ENCODE measurements at regions not wholly inside any gene's neighbourhood (a gene's known extent, or its start where the extent isn't known, plus 50 kb on each side); places are given as distances from the start of the nearest gene placed in this dataset.

DNA sequence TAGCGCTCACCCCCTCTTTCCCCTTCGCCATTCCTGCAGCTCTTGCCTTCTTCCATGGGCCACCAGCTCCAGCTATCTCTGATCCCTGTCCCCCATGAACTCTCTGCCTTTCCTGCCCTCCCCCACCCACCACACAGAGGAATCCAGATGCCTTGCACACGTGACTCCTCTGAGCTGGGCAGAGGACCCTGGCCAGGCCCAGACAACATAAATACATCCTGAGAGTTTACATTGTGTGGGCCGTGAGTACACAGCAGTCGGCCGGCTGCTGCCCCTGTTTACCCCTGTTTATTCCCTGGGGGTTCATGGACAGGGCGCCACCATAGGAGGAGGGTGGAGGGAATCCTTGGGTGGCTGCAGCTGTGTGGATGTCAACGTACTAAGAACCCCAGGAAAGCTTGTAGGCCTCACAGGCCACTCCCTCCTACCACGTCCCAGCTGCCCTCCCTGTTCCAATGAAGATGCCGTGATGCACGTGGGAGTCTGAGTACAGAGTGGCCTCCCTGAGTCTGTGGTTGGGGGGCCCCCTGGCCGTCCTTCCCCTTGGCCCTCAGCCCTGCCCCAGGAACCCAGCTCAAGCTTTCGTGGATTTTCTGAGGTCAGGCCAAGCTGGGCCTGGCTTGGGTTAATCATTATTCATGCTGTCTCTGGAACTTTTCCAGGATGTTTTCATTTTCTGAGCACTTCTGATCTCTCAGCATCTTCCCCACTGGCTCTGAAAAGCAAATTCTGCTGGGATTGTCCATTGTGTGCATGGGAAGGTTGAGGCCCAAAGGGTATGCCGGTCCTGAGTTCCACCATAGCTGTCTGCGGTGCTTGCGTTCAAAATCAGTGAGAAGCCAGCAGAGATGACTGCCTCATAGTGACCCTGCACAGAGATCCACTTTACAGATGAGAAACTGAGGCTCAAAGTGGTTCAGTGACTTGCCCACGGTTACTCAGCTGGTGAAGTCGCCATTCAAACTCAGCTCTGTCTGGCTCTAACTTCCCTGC is 136.3 kb downstream of the MRPL14 start (continued):
- TF ChIP-seq, protein P1, sequence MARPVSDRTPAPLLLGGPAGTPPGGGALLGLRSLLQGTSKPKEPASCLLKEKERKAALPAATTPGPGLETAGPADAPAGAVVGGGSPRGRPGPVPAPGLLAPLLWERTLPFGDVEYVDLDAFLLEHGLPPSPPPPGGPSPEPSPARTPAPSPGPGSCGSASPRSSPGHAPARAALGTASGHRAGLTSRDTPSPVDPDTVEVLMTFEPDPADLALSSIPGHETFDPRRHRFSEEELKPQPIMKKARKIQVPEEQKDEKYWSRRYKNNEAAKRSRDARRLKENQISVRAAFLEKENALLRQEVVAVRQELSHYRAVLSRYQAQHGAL (CRISPR knock-in tag; IDR thresholded peaks at IDR 0.05; ENCODE audit: not compliant biosample characterization) = peak; percentile 86
- peak; percentile 86 for TF ChIP-seq KLF12 (CRISPR knock-in tag; IDR thresholded peaks at IDR 0.05; ENCODE audit: borderline replicate concordance)
- no peak for TF ChIP-seq U2AF1 (optimal IDR thresholded peaks at IDR 0.05; ENCODE audit: low read depth, low read length)
- TF ChIP-seq HDAC6 (IDR thresholded peaks at IDR 0.05; ENCODE audit: low read depth, low read length) = no peak
- peak; percentile 22; the same call in 1 of the 2 replicates for TF ChIP-seq ZFP36L2 (CRISPR knock-in tag; IDR thresholded peaks at IDR 0.05)
- TF ChIP-seq POLR2AphosphoS2 (IDR thresholded peaks at IDR 0.05; ENCODE audit: low read depth, low read length) = no peak
- TF ChIP-seq, protein P2, sequence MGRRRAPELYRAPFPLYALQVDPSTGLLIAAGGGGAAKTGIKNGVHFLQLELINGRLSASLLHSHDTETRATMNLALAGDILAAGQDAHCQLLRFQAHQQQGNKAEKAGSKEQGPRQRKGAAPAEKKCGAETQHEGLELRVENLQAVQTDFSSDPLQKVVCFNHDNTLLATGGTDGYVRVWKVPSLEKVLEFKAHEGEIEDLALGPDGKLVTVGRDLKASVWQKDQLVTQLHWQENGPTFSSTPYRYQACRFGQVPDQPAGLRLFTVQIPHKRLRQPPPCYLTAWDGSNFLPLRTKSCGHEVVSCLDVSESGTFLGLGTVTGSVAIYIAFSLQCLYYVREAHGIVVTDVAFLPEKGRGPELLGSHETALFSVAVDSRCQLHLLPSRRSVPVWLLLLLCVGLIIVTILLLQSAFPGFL (CRISPR knock-in tag; IDR thresholded peaks at IDR 0.05) = no peak
- no peak for TF ChIP-seq SP1 (IDR thresholded peaks at IDR 0.05)
- no peak; the same call in 1 of the 2 replicates for TF ChIP-seq SP1 (CRISPR knock-in tag; IDR thresholded peaks at IDR 0.05)
- TF ChIP-seq PHF20 (CRISPR knock-in tag; IDR thresholded peaks at IDR 0.05) = no peak; the same call in 1 of the 2 replicates
- TF ChIP-seq RXRB (CRISPR knock-in tag; IDR thresholded peaks at IDR 0.05; ENCODE audit: borderline replicate concordance) = peak; percentile 99
- peak; percentile 86 for TF ChIP-seq RAD51 (IDR thresholded peaks at IDR 0.05; ENCODE audit: borderline replicate concordance)
- TF ChIP-seq ZNF251 (CRISPR knock-in tag; IDR thresholded peaks at IDR 0.05) = no peak
- TF ChIP-seq ZFP41 (CRISPR knock-in tag; IDR thresholded peaks at IDR 0.05; ENCODE audit: borderline replicate concordance) = no peak
- no peak for TF ChIP-seq ZNF207 (IDR thresholded peaks at IDR 0.05; ENCODE audit: borderline replicate concordance)
- TF ChIP-seq, protein P3, sequence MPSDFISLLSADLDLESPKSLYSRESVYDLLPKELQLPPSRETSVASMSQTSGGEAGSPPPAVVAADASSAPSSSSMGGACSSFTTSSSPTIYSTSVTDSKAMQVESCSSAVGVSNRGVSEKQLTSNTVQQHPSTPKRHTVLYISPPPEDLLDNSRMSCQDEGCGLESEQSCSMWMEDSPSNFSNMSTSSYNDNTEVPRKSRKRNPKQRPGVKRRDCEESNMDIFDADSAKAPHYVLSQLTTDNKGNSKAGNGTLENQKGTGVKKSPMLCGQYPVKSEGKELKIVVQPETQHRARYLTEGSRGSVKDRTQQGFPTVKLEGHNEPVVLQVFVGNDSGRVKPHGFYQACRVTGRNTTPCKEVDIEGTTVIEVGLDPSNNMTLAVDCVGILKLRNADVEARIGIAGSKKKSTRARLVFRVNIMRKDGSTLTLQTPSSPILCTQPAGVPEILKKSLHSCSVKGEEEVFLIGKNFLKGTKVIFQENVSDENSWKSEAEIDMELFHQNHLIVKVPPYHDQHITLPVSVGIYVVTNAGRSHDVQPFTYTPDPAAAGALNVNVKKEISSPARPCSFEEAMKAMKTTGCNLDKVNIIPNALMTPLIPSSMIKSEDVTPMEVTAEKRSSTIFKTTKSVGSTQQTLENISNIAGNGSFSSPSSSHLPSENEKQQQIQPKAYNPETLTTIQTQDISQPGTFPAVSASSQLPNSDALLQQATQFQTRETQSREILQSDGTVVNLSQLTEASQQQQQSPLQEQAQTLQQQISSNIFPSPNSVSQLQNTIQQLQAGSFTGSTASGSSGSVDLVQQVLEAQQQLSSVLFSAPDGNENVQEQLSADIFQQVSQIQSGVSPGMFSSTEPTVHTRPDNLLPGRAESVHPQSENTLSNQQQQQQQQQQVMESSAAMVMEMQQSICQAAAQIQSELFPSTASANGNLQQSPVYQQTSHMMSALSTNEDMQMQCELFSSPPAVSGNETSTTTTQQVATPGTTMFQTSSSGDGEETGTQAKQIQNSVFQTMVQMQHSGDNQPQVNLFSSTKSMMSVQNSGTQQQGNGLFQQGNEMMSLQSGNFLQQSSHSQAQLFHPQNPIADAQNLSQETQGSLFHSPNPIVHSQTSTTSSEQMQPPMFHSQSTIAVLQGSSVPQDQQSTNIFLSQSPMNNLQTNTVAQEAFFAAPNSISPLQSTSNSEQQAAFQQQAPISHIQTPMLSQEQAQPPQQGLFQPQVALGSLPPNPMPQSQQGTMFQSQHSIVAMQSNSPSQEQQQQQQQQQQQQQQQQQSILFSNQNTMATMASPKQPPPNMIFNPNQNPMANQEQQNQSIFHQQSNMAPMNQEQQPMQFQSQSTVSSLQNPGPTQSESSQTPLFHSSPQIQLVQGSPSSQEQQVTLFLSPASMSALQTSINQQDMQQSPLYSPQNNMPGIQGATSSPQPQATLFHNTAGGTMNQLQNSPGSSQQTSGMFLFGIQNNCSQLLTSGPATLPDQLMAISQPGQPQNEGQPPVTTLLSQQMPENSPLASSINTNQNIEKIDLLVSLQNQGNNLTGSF (CRISPR knock-in tag; IDR thresholded peaks at IDR 0.05) = peak; percentile 36; the same call in 1 of the 2 replicates
- TF ChIP-seq TGIF2 (CRISPR knock-in tag; IDR thresholded peaks at IDR 0.05) = peak; percentile 31
- TF ChIP-seq ETV6 (CRISPR knock-in tag; conservative IDR thresholded peaks at IDR 0.05) = no peak
- peak; percentile 58 for TF ChIP-seq PHF8 (CRISPR knock-in tag; IDR thresholded peaks at IDR 0.05)
- peak; percentile 77; the same call in 1 of the 2 replicates for TF ChIP-seq ZNF160 (CRISPR knock-in tag; IDR thresholded peaks at IDR 0.05)
- peak; percentile 41; the same call in 1 of the 2 replicates for TF ChIP-seq ZNF431 (CRISPR knock-in tag; IDR thresholded peaks at IDR 0.05; ENCODE audit: borderline replicate concordance, low read depth)
- TF ChIP-seq ARNTL (CRISPR knock-in tag; IDR thresholded peaks at IDR 0.05) = peak; percentile 100
